ENCODE measurements at regions not wholly inside any gene's neighbourhood (a gene's known extent, or its start where the extent isn't known, plus 50 kb on each side); places are given as distances from the start of the nearest gene placed in this dataset.

- BruUV-seq (replicated peaks) = no TSS peak
- H3K36me3 ChIP-seq (ENCODE audit: control insufficient read depth in 2 of 2, insufficient read depth in 2 of 2, low read length in 1 of 2) = no peaks in the 10 kb centered on the region
- ATAC-seq (no peak), FAIRE-seq (no peak), DNase-seq (ENCODE audit: low read depth, low spot score) (no peak)
- POLR2A ChIA-PET = no interaction called here
- in situ Hi-C loops (cut with MboI) (no loop called here), intact Hi-C loops (cut with micrococcal nuclease; ENCODE audit: unreplicated experiment) (no loop called here)
- SMC1A ChIA-PET (ENCODE audit: uncharacterized antibody, unreplicated experiment) = interaction anchor here (0.5 kb wide), 1 partner anchor 20 kb away, joined by 3 read pairs; no protein-coding TSS in a partner anchor
- no peaks in the 10 kb centered on the region for H3K4me1 ChIP-seq (ENCODE audit: control insufficient read depth, insufficient read depth, low read length)
- no peaks in the 10 kb centered on the region for H3K9me3 ChIP-seq (replicated peaks; ENCODE audit: control insufficient read depth, insufficient read depth, low read length)
- no peak overlapping the region for H3K27ac ChIP-seq (ENCODE audit: control insufficient read depth, insufficient read depth)
- 2% methylated on average over 6 of the region's 6 CpGs for WGBS (ENCODE audit: insufficient coverage, insufficient replicate concordance, low lambda C conversion rate, missing lambda C conversion rate)
- no peaks in the 10 kb centered on the region for H3K79me2 ChIP-seq (ENCODE audit: control insufficient read depth, insufficient read depth, low read length)
- H4K20me1 ChIP-seq (ENCODE audit: control insufficient read depth, insufficient read depth) = no peaks in the 10 kb centered on the region
- TF ChIP-seq ZNF274 (IDR thresholded peaks at IDR 0.05; ENCODE audit: insufficient read depth, insufficient read length) (no peak), EP300 (IDR thresholded peaks at IDR 0.05; ENCODE audit: borderline replicate concordance in 1 of 2, control insufficient read depth in 1 of 2, low read depth in 2 of 2, low read length in 2 of 2) (no peak), POLR2AphosphoS2 (IDR thresholded peaks at IDR 0.05; ENCODE audit: low read depth, low read length) (no peak), BRCA1 (IDR thresholded peaks at IDR 0.05; ENCODE audit: low read depth, low read length) (no peak), CEBPZ (IDR thresholded peaks at IDR 0.05; ENCODE audit: low read depth, low read length) (no peak), ZZZ3 (IDR thresholded peaks at IDR 0.05; ENCODE audit: control insufficient read depth, insufficient read length, low read depth) (no peak), TAF1 (IDR thresholded peaks at IDR 0.05; ENCODE audit: borderline replicate concordance, low read depth, low read length) (no peak)
- H2AFZ ChIP-seq (ENCODE audit: control insufficient read depth, low read depth, low read length) = no peak overlapping the region
- H3K27me3 ChIP-seq (replicated peaks in 1 of 2; ENCODE audit: control insufficient read depth in 2 of 2, insufficient read depth in 2 of 2, low read length in 1 of 2) = no peaks in the 10 kb centered on the region
- no peak overlapping the region for H3K9ac ChIP-seq (ENCODE audit: control insufficient read depth, insufficient read depth, low read length)
- CTCF ChIA-PET = no interaction called here
- H3K4me2 ChIP-seq (ENCODE audit: control insufficient read depth, insufficient read depth) = no peak overlapping the region
- RAD21 ChIA-PET (ENCODE audit: unreplicated experiment) = no interaction called here
- no peak overlapping the region for H3K4me3 ChIP-seq
These were observed 269.3 kb downstream of the GLI2 start for GRCh38 chr2:121004950-121005349.
